Neural cell (in vitro differentiated cells): ENCODE measurements at regions not wholly inside any gene's neighbourhood (a gene's known extent, or its start where the extent isn't known, plus 50 kb on each side); places are given as distances from the start of the nearest gene placed in this dataset.
A peak's percentile ranks its signal among the peaks of the same experiment; 100 is the strongest.

Source experiments
- H2AFZ ChIP-seq: fragments of 200-600, 300-800 bp; sonication (generic), shearing (Covaris generic); 2 replicates; pipeline ENCODE4 v1.6.0; 2014; ENCODE audit warnings: low read depth, mild to moderate bottlenecking, antibody characterized with exemption, low read length, moderate library complexity
- H3F3A ChIP-seq: fragments of 200-600 bp; shearing (Covaris generic); 2 replicates; pipeline ENCODE4 v1.6.1; 2016; ENCODE audit warnings: mild to moderate bottlenecking, moderate library complexity, mixed read lengths, antibody characterized with exemption, low read length; ENCODE audit not compliant: insufficient read depth, poor library complexity, severe bottlenecking
- H3K27ac ChIP-seq: fragments of 200-600, 300-800 bp; sonication (generic), shearing (Covaris generic); 2 replicates; pipeline ENCODE4 v1.5.1; 2014; ENCODE audit warnings: mild to moderate bottlenecking, low read length, moderate library complexity
- H3K27me3 ChIP-seq: fragments of 300-800, 200-600 bp; sonication (generic), shearing (Covaris generic); 2 replicates; pipeline ENCODE4 v1.6.0; 2014; ENCODE audit warnings: mild to moderate bottlenecking, low read depth, low read length, moderate library complexity; ENCODE audit not compliant: insufficient read depth
- H3K36me3 ChIP-seq: fragments of 300-800, 200-600 bp; sonication (generic), shearing (Covaris generic); 2 replicates; pipeline ENCODE4 v1.5.1; 2014; ENCODE audit warnings: mild to moderate bottlenecking, antibody characterized with exemption, low read length, moderate library complexity; ENCODE audit not compliant: insufficient read depth
- H3K4me2 ChIP-seq: fragments of 300-800, 200-600 bp; sonication (generic), shearing (Covaris generic); 2 replicates; pipeline ENCODE4 v1.6.0; 2014; ENCODE audit warnings: mild to moderate bottlenecking, low read length
- H3K4me3 ChIP-seq: fragments of 300-800, 200-600 bp; sonication (generic), shearing (Covaris generic); 2 replicates; pipeline ENCODE4 v1.5.1; 2014; ENCODE audit warnings: mild to moderate bottlenecking, low read length, moderate library complexity
- H3K79me2 ChIP-seq: fragments of 200-600 bp; shearing (Covaris generic); replicated peaks from 2 replicates; pipeline ENCODE4 v1.6.0; 2014; ENCODE audit warnings: mild to moderate bottlenecking, low read length, moderate library complexity; ENCODE audit not compliant: insufficient read depth
- H3K9ac ChIP-seq: fragments of 300-800, 200-600 bp; sonication (generic), shearing (Covaris generic); 2 replicates; pipeline ENCODE4 v1.6.1; 2016; ENCODE audit warnings: mild to moderate bottlenecking, low read length, mixed read lengths
- H3K9me2 ChIP-seq: fragments of 200-600 bp; shearing (Covaris generic); 2 replicates; pipeline ENCODE4 v1.6.1; 2016; ENCODE audit warnings: mild to moderate bottlenecking, low read length, mixed read lengths; ENCODE audit not compliant: insufficient read depth
- H3K9me3 ChIP-seq: fragments of 200-600, 300-800 bp; sonication (generic), shearing (Covaris generic); 2 replicates; pipeline ENCODE4 v1.6.1; 2016; ENCODE audit warnings: mild to moderate bottlenecking, mixed run types, low read length, moderate library complexity, mixed read lengths
- H4K20me1 ChIP-seq: fragments of 200-600 bp; shearing (Covaris generic); 2 replicates; pipeline ENCODE4 v1.6.1; 2016; ENCODE audit warnings: mild to moderate bottlenecking, mixed run types; ENCODE audit not compliant: insufficient read depth
- CTCF ChIP-seq: fragments of 450-650 bp; IDR thresholded peaks from 2 replicates; pipeline ENCODE4 v1.5.1; 2014; ENCODE audit warnings: antibody characterized with exemption, mild to moderate bottlenecking, moderate library complexity; ENCODE audit not compliant: poor library complexity, severe bottlenecking
- EP300 ChIP-seq: fragments of 450-650 bp; conservative IDR thresholded peaks from 2 replicates; pipeline ENCODE4 v1.6.1; 2014; ENCODE audit warnings: antibody characterized with exemption, mild to moderate bottlenecking, moderate library complexity; ENCODE audit not compliant: poor library complexity, severe bottlenecking
- EZH2 ChIP-seq: fragments of 200-600, 300-800 bp; shearing (Covaris generic), sonication (generic); IDR thresholded peaks from 2 replicates; pipeline ENCODE4 v1.6.1; 2014; ENCODE audit warnings: antibody characterized with exemption, low read length, borderline replicate concordance, mild to moderate bottlenecking; ENCODE audit not compliant: insufficient read depth, poor library complexity, severe bottlenecking
- POLR2AphosphoS5 ChIP-seq: IDR thresholded peaks from 2 replicates; pipeline ENCODE4 v1.6.1; 2012
- RAD21 ChIP-seq: fragments of 450-650 bp; conservative IDR thresholded peaks from 2 replicates; pipeline ENCODE4 v1.6.1; 2014; ENCODE audit warnings: antibody characterized with exemption, mild to moderate bottlenecking, moderate library complexity
- REST ChIP-seq: IDR thresholded peaks from 2 replicates; pipeline ENCODE4 v1.6.1; 2012; ENCODE audit warnings: borderline replicate concordance
- SMC3 ChIP-seq: fragments of 450-650 bp; conservative IDR thresholded peaks from 2 replicates; pipeline ENCODE4 v1.6.1; 2014; ENCODE audit warnings: antibody characterized with exemption, mild to moderate bottlenecking, moderate library complexity; ENCODE audit not compliant: poor library complexity

GRCh38 chr11:97224396-97224795, 834.6 kb downstream of the JRKL start:
- H4K20me1 ChIP-seq: no peaks in the 10 kb centered on the region

GRCh38 chr11:97225794-97226193, 836.0 kb downstream of the JRKL start:
- Histone ChIP-seq H3K36me3 (no peaks in the 10 kb centered on the region), H3K9me2 (no peaks in the 10 kb centered on the region), H3K27ac (no peak overlapping the region), H4K20me1 (no peaks in the 10 kb centered on the region), H3K4me3 (no peak overlapping the region), H3F3A (peaks cover 3% of the 10 kb centered on the region), H3K9me3 (no peaks in the 10 kb centered on the region), H3K27me3 (no peaks in the 10 kb centered on the region), H3K9ac (no peak overlapping the region), H3K4me2 (no peak overlapping the region), H2AFZ (no peak overlapping the region), H3K79me2 (no peaks in the 10 kb centered on the region)
- TF ChIP-seq RAD21 (no peak), CTCF (no peak), SMC3 (no peak), EZH2 (no peak), REST (no peak)

More at GRCh38 chr11:97224396-97224795, 834.6 kb downstream of the JRKL start:
- no peak overlapping the region for H3K4me3 ChIP-seq
- no peaks in the 10 kb centered on the region for H3K27me3 ChIP-seq
- no peaks in the 10 kb centered on the region for H3K9me2 ChIP-seq
- H3K9me3 ChIP-seq: no peaks in the 10 kb centered on the region
- TF ChIP-seq EP300 (peak; percentile 99), POLR2AphosphoS5 (peak; percentile 91), RAD21 (peak; percentile 20), CTCF (no peak), REST (peak; percentile 93)
- no peaks in the 10 kb centered on the region for H3K36me3 ChIP-seq
- peak overlapping the region; percentile 47 for H3K27ac ChIP-seq
- no peak overlapping the region for H2AFZ ChIP-seq
- H3K79me2 ChIP-seq: no peaks in the 10 kb centered on the region
- no peak overlapping the region for H3K4me2 ChIP-seq
- H3K9ac ChIP-seq: no peak overlapping the region
- H3F3A ChIP-seq: peaks cover 3% of the 10 kb centered on the region
